CD14-positive monocyte (primary cell): ENCODE measurements at regions not wholly inside any gene's neighbourhood (a gene's known extent, or its start where the extent isn't known, plus 50 kb on each side); places are given as distances from the start of the nearest gene placed in this dataset.

Source experiments
- DNase-seq, 3 donors: peaks; one replicate each; pipeline ENCODE4 v3.0.0-alpha.2; 2011 to 2022
- H2AFZ ChIP-seq: 2 replicates; pipeline ENCODE4 v1.6.0; 2012; ENCODE audit warnings: mild to moderate bottlenecking, low read depth, low read length, inconsistent platforms; ENCODE audit not compliant: insufficient read depth, poor library complexity, severe bottlenecking
- H3K27ac ChIP-seq, 2 donors: 1 replicate in 1 of 2; 2 replicates in 1 of 2; pipeline ENCODE4 v1.5.1; 2012 to 2013; ENCODE audit warnings: low read length in 2 of 2, control low read depth in 1 of 2, inconsistent platforms in 1 of 2, low read depth in 1 of 2, mild to moderate bottlenecking in 1 of 2
- H3K27me3 ChIP-seq, 2 donors: one replicate each; pipeline versions ENCODE4 v1.6.0 to v1.6.1; 2011 to 2013; ENCODE audit warnings: low read length in 2 of 2; ENCODE audit not compliant: control insufficient read depth in 2 of 2, insufficient read depth in 2 of 2
- H3K36me3 ChIP-seq, 2 donors: replicated peaks in 1 of 2; 1 replicate in 1 of 2; 2 replicates in 1 of 2; pipeline versions ENCODE4 v1.5.1 to v1.6.1; 2012 to 2013; ENCODE audit warnings: low read length in 2 of 2, control low read depth in 1 of 2, inconsistent platforms in 1 of 2, mild to moderate bottlenecking in 1 of 2; ENCODE audit not compliant: insufficient read depth in 2 of 2, control insufficient read depth in 1 of 2
- H3K4me1 ChIP-seq, 2 donors: 1 replicate in 1 of 2; 2 replicates in 1 of 2; pipeline versions ENCODE4 v1.5.1 to v1.6.1; 2012 to 2013; ENCODE audit warnings: low read length in 2 of 2, control low read depth in 1 of 2, inconsistent platforms in 1 of 2, mild to moderate bottlenecking in 1 of 2, moderate library complexity in 1 of 2; ENCODE audit not compliant: insufficient read depth in 2 of 2, control insufficient read depth in 1 of 2
- H3K4me2 ChIP-seq: replicated peaks from 2 replicates; pipeline ENCODE3; 2012; ENCODE audit warnings: low read length, moderate library complexity, mild to moderate bottlenecking; ENCODE audit not compliant: poor library complexity, severe bottlenecking; ENCODE audit errors: extremely low read depth
- H3K4me3 ChIP-seq, 3 experiments: fragments of 200-600 bp in 1 of 3; sonication (generic) in 1 of 3; replicated peaks in 1 of 3; 1 replicate in 2 of 3; 2 replicates in 1 of 3; pipeline ENCODE4 v1.5.1; 2011 to 2013; ENCODE audit warnings: low read length in 3 of 3, mild to moderate bottlenecking in 3 of 3, control low read depth in 2 of 3, low read depth in 2 of 3, inconsistent platforms in 1 of 3, moderate library complexity in 1 of 3
- H3K79me2 ChIP-seq: 2 replicates; pipeline ENCODE4 v1.6.0; 2012; ENCODE audit warnings: mild to moderate bottlenecking, control low read depth, inconsistent platforms, low read length, moderate library complexity; ENCODE audit not compliant: insufficient read depth
- H3K9ac ChIP-seq: 2 replicates; pipeline ENCODE4 v1.6.0; 2017; ENCODE audit warnings: low read length, mild to moderate bottlenecking; ENCODE audit not compliant: insufficient read depth, poor library complexity, severe bottlenecking
- H3K9me3 ChIP-seq, 2 donors: replicated peaks in 1 of 2; 1 replicate in 1 of 2; 2 replicates in 1 of 2; pipeline versions ENCODE4 v1.5.1 to v1.6.1; 2012 to 2013; ENCODE audit warnings: low read length in 2 of 2, control low read depth in 1 of 2; ENCODE audit not compliant: control insufficient read depth in 1 of 2, insufficient read depth in 1 of 2
- H4K20me1 ChIP-seq: 2 replicates; pipeline ENCODE4 v1.6.0; 2012; ENCODE audit warnings: mild to moderate bottlenecking, low read length, control low read depth, moderate library complexity; ENCODE audit not compliant: insufficient read depth
- H3K27ac Mint-ChIP-seq, 7 donors: one replicate each; pipeline ENCODE4 v1.8.0; 2020; ENCODE audit warnings: mild to moderate bottlenecking in 7 of 7, mixed read lengths in 7 of 7, moderate library complexity in 6 of 7, inconsistent platforms in 2 of 7
- H3K27me3 Mint-ChIP-seq, 3 donors: one replicate each; pipeline ENCODE4 v1.8.0; 2021 to 2022; ENCODE audit warnings: low read depth in 3 of 3, mild to moderate bottlenecking in 3 of 3, mixed read lengths in 3 of 3, moderate library complexity in 3 of 3, inconsistent platforms in 1 of 3
- H3K36me3 Mint-ChIP-seq, 2 donors: one replicate each; pipeline ENCODE4 v1.8.0; 2020; ENCODE audit warnings: mixed read lengths in 2 of 2, inconsistent platforms in 1 of 2, mild to moderate bottlenecking in 1 of 2
- H3K4me1 Mint-ChIP-seq: one replicate; pipeline ENCODE4 v1.8.0; 2020; ENCODE audit warnings: mild to moderate bottlenecking, mixed read lengths
- H3K4me3 Mint-ChIP-seq, 2 donors: one replicate each; pipeline ENCODE4 v1.8.0; 2020; ENCODE audit warnings: mild to moderate bottlenecking in 2 of 2, mixed read lengths in 2 of 2, moderate library complexity in 1 of 2
- H3K9me3 Mint-ChIP-seq, 7 donors: one replicate each; pipeline ENCODE4 v1.8.0; 2020 to 2022; ENCODE audit warnings: mixed read lengths in 7 of 7, mild to moderate bottlenecking in 6 of 7, moderate library complexity in 6 of 7, inconsistent platforms in 2 of 7
- WGBS: methylation state at CpG from one replicate; pipeline ENCODE4 v1.1.5; 2013; ENCODE audit warnings: missing lambda C conversion rate; ENCODE audit not compliant: insufficient coverage; 5-methylcytosine and 5-hydroxymethylcytosine counted together
- intact Hi-C, 2 donors: fragments of 100-400 bp; cut with micrococcal nuclease; formaldehyde crosslinking; loops; one replicate each; pipeline versions ENCODE4 v1.15.0 to v1.15.1; 2023
- TF ChIP-seq, protein P1 (sequence below): fragments of 200-600 bp; IDR thresholded peaks from one replicate; pipeline ENCODE4 v1.8.0; 2022; ENCODE audit warnings: antibody characterized with exemption, mild to moderate bottlenecking

- Histone ChIP-seq H3K36me3 (no peaks in the 10 kb centered on the region), H3K27ac (no peak overlapping the region), H3K4me3 (no peak overlapping the region), H3K27me3 (no peaks in the 10 kb centered on the region), H3K9me3 (no peaks in the 10 kb centered on the region), H4K20me1 (no peaks in the 10 kb centered on the region), H3K79me2 (no peaks in the 10 kb centered on the region), H3K4me2 (no peak overlapping the region), H3K9ac (no peak overlapping the region), H3K4me1 (no peaks in the 10 kb centered on the region), H2AFZ (no peak overlapping the region)
- H3K27ac Mint-ChIP-seq = no peak overlapping the region
- H3K4me3 Mint-ChIP-seq = no peak overlapping the region
- intact Hi-C loops = no loop called here
- H3K9me3 Mint-ChIP-seq = peaks cover 0 to 11% (median 3%) of the 10 kb centered on the region in 7 donors
- no peaks in the 10 kb centered on the region for H3K27me3 Mint-ChIP-seq
- H3K36me3 Mint-ChIP-seq = no peaks in the 10 kb centered on the region
- H3K4me1 Mint-ChIP-seq = no peaks in the 10 kb centered on the region
- TF ChIP-seq, protein P1, sequence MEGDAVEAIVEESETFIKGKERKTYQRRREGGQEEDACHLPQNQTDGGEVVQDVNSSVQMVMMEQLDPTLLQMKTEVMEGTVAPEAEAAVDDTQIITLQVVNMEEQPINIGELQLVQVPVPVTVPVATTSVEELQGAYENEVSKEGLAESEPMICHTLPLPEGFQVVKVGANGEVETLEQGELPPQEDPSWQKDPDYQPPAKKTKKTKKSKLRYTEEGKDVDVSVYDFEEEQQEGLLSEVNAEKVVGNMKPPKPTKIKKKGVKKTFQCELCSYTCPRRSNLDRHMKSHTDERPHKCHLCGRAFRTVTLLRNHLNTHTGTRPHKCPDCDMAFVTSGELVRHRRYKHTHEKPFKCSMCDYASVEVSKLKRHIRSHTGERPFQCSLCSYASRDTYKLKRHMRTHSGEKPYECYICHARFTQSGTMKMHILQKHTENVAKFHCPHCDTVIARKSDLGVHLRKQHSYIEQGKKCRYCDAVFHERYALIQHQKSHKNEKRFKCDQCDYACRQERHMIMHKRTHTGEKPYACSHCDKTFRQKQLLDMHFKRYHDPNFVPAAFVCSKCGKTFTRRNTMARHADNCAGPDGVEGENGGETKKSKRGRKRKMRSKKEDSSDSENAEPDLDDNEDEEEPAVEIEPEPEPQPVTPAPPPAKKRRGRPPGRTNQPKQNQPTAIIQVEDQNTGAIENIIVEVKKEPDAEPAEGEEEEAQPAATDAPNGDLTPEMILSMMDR = no peak
- no peak for DNase-seq
- no CpG with 5 or more reads among the region's 2 CpGs for WGBS
Measured at GRCh38 chr15:46670258-46670657, 1035.4 kb downstream of the SQOR start.

DNA sequence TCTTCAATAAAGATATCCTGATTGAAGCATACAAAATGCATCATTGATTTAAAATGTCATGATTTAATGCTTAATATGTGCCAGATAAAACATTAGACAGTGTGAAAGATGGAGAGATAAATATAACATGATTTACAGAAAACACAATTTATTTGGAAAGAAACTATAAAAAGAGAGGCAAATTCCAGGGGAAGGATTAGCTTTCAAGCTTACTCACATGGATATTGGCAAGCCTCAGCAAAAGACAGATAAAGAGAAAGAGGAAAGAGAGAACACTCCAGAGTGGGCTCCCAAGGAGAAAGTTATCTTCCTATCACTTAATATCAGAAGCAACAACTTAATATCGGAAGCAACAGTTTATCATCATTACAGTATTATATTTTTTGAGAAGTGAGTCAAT lies 1036.5 kb downstream of the SQOR start:
- Mint-ChIP-seq H3K27ac (no peak overlapping the region), H3K36me3 (no peaks in the 10 kb centered on the region), H3K4me1 (no peaks in the 10 kb centered on the region), H3K9me3 (peaks cover 0 to 11% (median 3%) of the 10 kb centered on the region in 7 donors), H3K4me3 (no peak overlapping the region), H3K27me3 (no peaks in the 10 kb centered on the region)
- Histone ChIP-seq H2AFZ (no peak overlapping the region), H3K79me2 (no peaks in the 10 kb centered on the region), H3K4me1 (no peaks in the 10 kb centered on the region), H3K9ac (no peak overlapping the region), H4K20me1 (no peaks in the 10 kb centered on the region), H3K27me3 (no peaks in the 10 kb centered on the region), H3K4me2 (no peak overlapping the region), H3K36me3 (no peaks in the 10 kb centered on the region), H3K4me3 (no peak overlapping the region), H3K9me3 (no peaks in the 10 kb centered on the region), H3K27ac (no peak overlapping the region)
- intact Hi-C loops = no loop called here
- WGBS = no CpG with 5 or more reads among the region's 1 CpG
- TF ChIP-seq, protein P1 = no peak
- no peak for DNase-seq
